SK-N-DZ (cell line): ENCODE measurements at regions not wholly inside any gene's neighbourhood (a gene's known extent, or its start where the extent isn't known, plus 50 kb on each side); places are given as distances from the start of the nearest gene placed in this dataset.
"Not testable (repeated sequence)": the region's sequence is repeated elsewhere in the genome, so short reads cannot be mapped to it uniquely, and the experiment has no call there.

Experiments used
- DNase-seq: peaks from one replicate; pipeline ENCODE4 v3.0.0-alpha.2; 2015; ENCODE audit warnings: low spot score

DNA sequence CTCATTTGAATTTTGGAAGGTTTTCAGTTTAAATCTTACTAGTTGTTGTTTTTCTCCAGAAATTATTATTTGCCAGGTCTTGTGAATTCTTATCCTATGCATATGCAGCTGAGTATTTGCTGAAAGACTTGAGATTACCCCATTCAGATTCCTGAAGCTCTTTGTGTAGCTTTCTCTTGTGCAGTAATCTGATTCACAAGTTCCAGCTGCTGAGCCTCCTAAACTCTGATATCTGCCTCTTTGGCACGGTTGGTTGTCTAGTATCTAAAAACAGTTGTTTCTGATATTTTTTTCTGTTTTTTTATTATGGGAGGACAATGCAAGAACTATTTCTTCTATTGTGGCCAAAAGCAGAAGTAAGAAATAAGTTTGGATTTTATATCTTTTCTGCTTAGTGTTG, 863.9 kb upstream of the MANEA start:
- no peak for DNase-seq

DNA sequence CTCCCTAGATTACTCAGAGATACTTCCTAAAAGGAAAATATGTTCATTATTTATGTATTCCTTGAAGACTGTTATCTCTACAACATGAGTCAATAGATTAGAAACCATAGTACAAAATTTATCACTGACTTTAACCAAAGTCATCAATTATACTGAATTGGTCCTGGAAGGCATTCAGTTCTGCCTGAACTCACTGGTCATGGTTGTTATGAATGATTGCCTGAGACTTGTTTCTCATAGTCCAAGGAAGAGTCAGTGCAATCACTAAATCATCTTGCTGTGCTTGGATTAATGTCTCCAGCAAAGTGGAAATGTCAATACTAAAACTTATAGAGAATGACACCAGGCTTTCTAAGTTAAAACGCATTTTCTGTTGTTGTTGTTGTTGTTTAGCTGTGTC, 878.6 kb upstream of the MANEA start:
- no peak for DNase-seq

DNA sequence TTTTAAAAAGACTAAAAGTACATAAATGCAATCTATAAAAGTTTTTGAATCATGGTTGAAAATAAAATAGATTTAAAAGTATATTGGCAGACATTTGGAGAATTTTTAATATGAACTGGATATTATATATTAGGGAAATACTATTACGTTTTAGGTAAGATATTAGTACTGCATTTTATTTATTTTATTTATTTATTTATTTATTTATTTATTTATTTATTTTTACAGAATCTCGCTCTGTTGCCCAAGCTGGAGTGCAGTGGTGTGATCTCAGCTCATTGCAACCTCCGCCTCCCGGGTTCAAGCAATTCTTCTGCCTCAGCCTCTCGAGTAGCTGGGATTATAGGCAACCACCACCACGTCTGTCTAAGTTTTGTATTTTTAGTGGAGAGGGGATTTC, 890.1 kb upstream of the MANEA start:
- DNase-seq, result not testable (repeated sequence)

DNA sequence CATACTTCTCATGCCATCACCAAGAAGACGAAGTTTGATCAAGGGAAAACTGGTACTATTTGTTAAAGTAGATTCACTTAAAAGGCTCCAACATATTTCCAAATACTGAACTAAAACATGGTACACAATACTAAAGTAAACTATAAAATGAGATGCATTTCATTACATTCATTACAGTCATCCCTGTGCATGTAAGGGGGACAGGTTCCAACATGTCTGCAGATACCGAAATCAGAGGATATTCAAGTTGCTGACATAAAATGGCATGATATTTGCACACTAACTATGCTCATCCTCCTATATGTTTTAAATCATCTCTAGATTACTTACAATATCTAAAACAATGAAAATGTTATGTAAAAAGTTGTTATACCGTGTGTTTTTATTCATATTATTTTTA, 893.9 kb upstream of the MANEA start:
- DNase-seq, result no peak

DNA sequence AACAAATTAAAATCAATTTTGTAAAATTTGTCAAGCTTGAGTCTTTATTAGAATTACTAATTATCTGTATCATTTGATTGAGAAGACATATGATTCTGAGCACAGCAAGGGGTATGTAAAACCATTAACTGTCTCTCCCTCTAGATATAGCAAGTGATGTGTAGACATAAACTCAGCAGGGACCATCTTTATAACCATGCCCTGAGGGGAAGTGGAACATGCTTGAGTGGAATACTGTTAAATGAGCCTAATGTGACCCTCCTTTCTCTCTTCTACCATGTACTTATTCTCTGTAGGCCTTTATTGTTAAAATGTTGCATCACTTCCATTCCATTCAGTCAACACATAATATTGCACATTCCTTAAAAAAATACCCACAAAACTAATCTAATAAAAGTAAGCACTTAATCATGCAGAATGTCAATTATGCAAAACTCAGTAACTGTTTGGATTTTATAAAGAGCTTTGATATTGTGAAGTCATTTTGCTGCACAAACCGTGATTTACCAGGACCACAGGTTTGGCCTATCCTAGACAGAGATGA, 896.6 kb upstream of the MANEA start:
- no peak for DNase-seq

DNA sequence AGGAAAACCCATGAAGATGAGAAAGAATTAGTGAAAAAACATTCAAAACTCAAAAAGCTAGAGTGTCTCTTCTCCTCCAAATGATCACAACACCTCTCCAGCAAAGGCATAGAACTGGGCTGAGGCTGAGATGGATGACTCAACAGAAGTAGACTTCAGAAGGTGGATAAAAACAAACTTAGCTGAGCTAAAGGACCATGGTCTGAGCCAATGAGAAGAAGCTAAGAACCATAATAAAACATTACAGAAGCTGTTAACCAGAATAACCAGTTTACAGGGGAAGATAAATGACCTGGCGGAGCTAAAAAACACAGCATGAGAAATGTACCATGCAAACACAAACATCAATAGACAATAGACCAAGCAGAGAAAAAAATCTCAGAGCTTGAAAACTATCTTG, 904.1 kb upstream of the MANEA start:
- DNase-seq, result no peak

DNA sequence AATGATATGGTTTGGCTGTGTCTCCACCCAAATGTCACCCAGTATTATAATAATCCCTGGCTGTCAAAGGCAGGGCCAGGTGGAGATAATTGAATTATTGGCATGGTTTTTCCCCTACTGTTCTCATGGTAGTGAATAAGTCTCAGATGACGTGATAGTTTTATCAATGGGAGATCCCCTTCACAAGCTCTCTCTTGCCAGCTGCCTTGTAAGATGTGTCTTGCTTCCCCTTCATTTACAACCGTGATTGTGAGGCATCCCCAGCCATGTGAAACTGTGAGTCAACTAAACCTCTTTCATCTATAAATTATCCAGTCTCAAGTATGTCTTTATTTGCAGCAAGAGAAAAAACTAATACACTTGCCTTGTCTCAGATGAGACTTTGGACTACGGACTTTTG, 907.3 kb upstream of the MANEA start:
- DNase-seq, result no peak

DNA sequence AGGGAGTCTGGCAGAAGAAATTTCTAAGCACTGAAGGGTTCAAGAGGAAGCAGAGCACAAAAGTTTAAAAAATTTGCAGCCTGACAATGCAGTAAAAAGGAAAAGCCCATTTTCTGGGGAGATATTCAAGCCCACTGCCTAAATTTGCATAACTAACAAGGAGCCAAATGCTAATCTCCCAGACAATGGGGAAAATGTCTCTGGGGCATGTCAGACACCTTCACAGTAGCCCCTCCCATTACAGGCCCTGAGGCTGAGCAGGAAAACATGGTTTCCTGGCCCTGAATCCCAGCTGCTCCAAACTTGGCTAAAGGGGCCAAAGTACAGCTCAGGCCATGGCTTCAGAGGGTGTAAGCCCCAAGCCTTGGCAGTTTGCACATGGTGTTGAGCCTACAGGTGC, 908.5 kb upstream of the MANEA start:
- DNase-seq, result no peak

DNA sequence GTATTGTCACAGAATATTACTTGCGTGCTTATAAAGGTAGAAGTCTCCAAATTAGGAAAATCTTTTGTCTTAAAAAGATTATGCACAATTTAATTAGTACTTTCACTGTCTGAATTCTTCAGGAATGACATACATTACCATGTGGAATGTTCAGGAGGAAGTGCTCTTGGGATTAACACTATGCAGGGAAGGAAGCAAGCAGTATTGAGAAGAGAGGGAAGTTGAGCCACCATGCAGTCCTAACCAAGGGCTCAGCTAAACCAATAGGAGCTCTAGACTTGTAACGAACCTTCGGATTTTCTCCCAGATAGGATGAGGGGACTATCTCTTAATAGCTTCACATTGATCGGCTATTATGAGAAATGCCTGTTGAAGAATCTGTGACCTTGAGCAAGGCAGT, 918.4 kb upstream of the MANEA start:
- DNase-seq, result no peak

DNA sequence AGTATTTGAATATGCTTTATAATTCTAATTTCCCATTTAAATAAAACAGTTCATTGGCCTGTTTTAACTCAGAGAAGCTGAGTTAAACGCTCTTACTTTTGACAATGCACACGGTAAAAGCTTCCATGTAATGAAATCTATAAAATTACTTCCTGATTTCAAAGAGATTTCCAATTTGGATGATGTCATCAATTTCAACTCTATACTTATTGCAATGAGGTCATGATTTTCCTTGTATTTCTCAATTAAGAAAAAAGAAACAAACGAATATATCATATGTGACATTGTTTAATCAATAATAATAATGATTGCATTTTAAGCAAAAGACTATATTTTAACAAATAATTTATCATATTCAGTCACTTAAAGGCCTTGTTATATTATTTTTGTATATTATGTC, 926.1 kb upstream of the MANEA start:
- no peak for DNase-seq

DNA sequence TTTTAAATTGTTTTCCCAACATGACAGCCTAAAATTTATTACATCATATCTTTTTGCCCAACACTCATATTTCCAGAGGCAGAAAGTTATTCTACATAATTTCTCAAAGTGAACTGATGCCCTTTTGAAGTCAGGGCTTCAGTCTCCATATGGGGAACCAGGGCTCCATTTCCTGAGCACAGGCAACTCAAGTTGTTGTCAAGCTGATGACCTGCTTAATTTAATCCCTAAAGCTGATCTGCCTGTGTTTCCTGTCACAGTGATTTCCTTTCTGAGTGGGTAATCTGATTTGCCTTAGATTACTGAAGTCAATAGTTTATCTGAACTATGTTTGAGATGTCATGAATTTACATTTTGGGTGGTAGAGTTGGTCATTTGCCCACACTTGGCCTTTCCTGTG, 932.1 kb upstream of the MANEA start:
- peak; percentile 34 for DNase-seq

DNA sequence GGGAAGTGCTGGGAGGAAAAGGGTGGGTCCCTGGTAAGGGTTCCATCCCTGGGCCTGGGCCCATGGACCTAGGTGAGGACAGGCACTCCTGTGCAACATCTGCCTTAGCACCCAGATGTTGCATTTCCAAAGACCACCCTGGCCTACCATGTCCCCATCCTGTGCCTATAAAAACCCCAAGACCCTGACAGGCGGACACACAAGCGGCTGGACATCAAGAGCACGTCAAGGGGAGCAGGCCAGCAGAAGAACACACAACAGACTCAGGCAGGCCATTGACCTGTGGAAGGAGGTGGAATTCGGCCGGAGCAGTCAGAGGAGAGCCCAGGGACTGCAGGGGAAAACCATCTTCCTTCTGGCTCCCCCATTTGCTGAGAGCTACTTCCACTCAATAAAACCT, 937.8 kb upstream of the MANEA start:
- no peak for DNase-seq

DNA sequence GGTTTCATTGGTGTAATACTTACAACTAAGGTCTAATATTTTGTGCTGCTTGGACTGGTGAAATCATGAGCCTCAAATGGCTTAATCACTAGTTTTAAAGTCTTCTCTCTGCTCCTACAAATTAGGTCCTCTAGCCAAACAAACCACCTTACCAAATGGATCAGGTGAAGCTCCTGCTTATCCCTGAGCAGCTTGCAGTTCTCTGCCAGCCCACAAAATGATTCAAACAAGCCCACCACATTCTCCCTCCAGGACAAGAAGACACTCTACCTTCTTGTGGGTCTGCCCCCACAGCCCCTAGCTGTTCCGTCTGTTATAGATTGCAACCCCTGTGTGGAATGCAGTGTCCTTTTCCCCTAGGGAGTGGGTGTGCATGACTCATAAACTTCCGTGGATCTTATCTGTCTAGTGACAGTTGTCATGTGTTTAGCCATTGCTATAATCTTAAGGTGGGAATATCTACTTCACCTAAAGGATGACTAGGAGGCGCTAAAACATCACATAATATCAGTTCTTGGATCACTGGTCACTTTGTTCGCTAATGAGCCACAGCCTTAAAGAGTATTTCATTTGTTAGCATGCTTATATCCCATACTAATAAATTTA, 940.5 kb upstream of the MANEA start:
- DNase-seq, result peak; percentile 47

DNA sequence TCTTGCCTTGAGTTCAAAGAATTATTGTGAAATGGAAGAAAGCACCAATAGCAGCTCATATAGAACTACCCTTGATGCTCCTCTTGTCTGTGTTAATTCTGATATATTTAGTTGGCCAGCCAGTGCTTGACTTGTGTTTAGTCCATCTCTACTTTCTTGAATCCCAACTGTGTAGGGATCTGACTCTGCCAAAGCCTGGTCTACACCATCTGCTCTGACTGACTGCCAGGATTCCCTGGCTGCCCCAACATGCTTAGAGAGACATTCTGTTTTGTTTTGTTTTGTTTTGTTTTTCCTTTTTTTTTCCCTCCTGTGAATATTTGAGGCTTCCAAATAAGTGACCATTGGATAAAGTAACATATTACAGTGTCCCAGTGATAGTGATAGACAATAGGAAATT, 953.7 kb upstream of the MANEA start:
- DNase-seq, result no peak

DNA sequence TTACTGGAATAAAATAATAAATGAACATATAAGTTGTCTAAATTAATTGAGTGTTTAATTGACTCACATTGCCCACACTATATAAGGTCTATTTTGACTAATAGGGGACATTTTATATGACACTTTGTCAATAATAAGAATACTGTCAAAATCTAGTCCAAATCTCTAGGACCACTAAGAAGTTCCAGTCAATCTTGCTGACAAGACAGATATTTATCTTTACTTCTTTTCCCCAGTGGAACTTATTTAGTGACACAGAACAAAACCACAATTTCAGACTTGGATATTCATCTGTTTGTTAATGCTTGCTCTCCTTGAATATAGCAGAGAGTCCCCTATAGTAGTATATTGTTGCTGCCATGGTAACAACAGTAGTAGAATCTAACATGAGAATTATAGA, 954.6 kb upstream of the MANEA start:
- no peak for DNase-seq

DNA sequence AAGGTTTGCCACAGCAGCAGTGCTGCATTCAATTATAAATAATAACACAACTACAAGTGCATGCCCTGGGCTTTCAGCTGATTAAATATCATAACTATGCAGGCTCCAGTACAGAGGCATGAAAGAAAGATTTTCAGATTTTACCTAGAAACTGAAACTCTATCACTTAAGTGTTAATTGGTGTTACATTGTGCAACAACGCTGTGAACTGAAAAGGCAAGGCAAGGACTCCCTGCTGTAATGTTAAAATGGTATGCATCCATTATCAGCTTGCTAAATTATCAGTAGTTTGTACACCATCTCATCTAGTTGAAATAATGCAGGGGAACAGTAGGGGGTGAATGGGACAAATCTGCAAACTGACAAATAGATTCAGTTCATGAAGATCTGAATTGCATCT, 976.7 kb upstream of the MANEA start:
- no peak for DNase-seq

DNA sequence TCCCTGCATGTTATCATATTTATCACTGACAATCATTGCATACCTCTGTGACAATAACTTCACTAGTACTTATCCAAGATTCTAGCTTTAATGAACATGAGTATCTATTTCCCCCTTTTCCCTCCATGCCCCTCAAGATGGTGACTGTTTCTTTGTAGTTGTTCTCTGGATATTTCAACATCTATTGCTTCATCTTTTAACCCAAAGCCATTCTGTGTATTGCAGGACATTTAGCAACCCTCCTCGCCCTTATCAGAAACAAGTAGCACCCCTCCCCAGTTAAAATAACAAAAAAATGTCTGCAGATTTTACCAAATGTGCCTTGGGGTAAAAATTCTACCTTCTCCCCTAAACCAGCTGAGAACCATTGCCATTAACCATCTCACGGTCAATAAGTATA, 979.8 kb upstream of the MANEA start:
- no peak for DNase-seq

DNA sequence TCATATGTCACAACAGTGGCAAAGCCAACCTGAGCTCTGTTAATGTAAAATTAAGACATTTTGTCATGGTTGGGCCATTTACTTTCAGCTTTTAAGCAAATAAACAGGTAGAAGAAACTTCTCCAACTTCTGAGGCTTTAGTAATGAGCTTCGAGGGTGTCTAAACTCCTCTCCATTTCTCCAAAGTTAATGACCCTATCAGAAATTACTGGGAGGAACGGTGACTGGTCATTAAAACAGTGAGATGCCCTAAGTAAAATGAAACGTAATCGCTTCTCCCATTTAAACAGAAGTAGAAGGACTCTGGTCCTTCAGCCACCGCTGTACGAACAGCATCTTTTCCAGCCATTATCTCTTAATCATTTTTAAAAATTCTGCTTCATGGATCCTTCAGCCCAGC, 986.9 kb upstream of the MANEA start:
- DNase-seq, result no peak

DNA sequence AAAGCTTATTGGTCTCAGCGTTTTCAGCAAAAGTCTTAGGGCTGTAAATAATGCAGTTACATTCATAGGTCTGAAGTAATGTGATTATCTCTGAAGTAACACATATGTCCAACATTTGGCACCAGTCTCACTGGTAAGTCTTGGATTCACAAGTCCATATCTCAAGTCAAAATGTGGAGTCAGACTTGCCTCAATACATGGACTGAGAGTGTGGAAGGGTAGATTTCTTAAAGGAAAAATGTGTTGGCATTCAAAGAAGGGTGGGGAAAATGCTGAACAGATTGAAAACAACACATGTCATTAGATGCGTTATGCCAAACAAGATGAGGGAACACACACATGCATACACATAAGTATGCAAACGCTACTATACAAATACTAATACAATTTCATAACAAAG, 989.0 kb upstream of the MANEA start:
- peak; percentile 7 for DNase-seq

DNA sequence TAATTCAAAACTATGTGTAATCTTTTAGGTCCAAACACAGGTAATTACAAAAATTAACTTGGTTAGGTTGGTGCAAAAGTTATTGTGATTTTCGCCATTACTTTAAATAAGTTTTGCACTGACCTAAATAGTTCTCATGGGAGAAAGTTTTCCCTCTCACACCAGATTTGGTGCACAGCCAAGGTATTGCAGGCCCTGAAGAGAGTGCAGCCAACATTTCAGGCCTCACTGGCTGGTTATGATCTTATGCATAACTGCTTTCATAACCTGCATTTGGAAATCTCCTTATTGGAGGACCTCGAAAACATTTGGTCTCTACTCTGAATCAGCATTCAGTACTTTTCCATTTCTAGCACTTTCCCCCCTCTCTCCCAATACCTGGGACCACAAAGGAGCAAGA, 993.1 kb upstream of the MANEA start:
- DNase-seq, result no peak

DNA sequence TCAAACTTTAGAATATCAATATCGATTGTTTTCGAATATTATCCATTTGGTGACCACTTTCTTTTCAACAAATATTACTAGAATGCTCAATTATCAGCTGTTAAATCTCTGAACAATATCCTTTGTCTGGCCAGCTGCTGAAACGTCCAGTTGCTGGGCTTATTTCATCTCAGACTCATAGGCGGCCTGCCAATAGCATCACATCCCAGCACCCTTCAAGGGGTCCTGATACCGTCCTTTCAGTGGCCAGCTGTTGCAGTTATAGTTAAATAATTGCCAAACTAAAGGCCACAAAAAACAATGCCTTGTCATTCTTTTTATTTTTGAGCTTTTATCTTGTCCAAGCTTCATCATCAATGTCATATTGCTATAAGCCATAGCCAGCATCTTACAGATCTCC, 1006.8 kb upstream of the MANEA start:
- no peak for DNase-seq

DNA sequence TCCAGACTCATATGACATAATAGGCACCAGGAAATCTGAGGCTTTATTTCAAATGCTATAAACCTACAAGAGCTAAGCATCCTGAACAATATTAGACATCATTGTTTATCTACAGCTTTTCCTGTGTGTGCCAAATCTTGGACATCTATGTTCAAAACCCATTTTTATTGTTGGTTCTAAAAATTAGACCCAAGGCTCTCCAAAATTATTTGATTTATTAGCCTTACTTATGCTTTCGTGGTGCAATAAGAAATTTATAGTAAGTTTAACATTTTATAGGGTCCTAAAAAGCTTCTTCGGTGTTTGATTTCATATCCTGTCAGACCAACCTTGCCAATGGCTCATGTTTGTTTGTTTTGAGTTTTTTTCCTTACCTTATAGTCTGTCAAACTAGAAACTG, 1014.5 kb upstream of the MANEA start:
- DNase-seq, result no peak

DNA sequence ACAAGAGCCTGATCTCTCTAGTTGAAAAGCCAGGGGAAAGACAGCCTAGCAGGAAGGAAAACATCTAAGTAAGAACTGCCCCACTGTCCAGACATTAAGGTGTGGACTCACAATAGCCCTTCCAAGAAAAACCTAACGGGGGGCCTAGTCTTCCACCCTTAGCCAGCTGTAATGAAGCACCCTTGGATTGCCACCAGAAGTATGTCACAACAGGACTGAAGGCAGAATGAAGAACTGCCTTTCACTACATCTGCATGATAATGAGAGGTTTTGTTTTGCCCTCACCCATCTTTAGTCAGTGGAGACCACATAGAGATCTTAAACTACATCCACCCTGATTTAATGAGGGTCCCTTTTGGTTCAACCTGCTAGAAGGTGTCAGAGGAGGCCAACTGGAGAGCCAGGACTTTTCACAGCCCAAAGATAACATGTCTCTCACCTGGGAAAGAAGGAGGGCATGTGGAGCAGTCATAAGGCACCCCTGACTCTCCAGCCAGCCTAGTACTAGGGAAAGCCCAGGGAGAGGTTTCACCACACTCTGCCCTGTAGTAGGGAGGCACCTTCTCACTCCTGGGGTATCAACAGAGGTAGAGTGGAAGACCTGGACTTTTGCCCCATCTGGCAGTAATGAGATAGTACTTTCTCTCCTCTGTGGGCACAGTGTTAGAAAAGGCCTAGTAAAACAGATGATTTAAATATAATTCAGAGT, 1017.4 kb upstream of the MANEA start:
- DNase-seq, result no peak

DNA sequence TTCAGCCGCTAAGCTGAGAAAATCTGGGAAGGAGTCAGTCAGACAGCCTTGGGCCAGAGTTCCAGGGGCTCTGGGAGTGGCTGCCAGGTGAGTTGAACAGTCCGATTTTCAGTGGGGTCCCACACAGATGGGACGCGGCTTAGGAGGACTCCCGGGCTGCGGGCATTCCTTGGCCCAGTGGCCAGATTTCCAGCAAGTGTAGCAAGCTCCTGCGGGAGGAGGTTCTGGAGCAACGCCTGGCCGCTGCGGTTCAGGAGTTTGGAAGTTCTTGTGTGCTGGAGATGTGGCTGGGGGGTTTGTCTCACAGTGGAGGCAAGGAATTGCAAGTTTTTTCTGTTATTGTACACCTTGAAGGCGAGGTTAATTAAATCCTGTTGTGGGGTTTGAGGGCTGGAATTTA, 1020.1 kb upstream of the MANEA start:
- not testable (repeated sequence) for DNase-seq
